ENCODE measurements at regions not wholly inside any gene's neighbourhood (a gene's known extent, or its start where the extent isn't known, plus 50 kb on each side); places are given as distances from the start of the nearest gene placed in this dataset.

DNA sequence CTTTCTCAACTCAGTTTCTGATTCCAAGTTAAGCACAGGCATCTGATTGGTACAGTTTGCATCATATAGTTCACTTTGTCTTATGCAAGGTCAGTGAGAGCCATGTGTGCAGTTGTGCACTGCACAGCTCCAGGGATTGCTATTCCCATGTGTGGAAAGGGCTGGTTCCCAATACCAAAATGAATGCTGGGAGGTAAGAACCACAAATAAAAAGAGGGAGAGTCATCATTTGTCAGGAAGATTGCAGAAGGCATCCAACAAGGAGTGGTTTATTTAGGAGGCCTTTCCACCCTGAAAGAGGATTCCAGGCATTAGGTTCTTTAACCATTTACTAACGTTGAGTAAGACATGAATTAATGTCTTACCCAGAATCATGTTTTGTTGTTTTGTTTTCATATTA, 141.2 kb upstream of the ST6GAL2 start:
- no peak for DNase-seq (ENCODE audit: unreplicated experiment)
- Mint-ChIP-seq H3K4me1 (ENCODE audit: insufficient read depth, unreplicated experiment) (peaks cover 5% of the 10 kb centered on the region), H3K27ac (ENCODE audit: low read depth, unreplicated experiment) (no peak overlapping the region), H3K36me3 (ENCODE audit: insufficient read depth, unreplicated experiment) (no peaks in the 10 kb centered on the region), H3K4me3 (ENCODE audit: unreplicated experiment) (no peak overlapping the region), H3K27me3 (ENCODE audit: insufficient read depth, unreplicated experiment) (no peaks in the 10 kb centered on the region), H3K9me3 (ENCODE audit: unreplicated experiment) (peaks cover 10% of the 10 kb centered on the region)
- CTCF ChIA-PET = interaction anchor here (0.6 kb wide), 1 partner anchor 530 kb away, joined by 3 read pairs; no protein-coding TSS in a partner anchor
- POLR2A ChIA-PET = no interaction called here
- intact Hi-C loops (cut with micrococcal nuclease) = no loop called here
- BruUV-seq (replicated peaks) = no TSS peak
- no peak for TF ChIP-seq CTCF (IDR thresholded peaks at IDR 0.05; ENCODE audit: unreplicated experiment)

DNA sequence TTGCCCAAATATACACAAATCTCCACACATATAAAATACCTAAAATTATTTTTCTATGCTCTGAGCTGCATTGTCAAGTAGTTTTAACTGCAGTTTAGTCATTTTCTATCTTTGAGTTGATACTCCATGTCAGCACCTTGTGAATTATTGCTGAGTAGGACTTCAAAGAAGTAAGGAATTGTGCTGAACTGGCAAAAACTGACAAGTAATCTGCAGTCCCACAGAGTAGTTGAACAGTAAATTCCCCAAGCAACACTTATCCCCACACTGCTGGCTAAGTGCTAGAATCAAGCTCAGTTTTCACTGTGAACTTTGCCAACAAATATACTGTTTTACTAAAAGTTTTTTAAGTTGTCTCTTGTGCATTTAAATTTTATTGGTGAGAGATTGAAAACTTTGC, 141.8 kb upstream of the ST6GAL2 start:
- no peak for DNase-seq (ENCODE audit: unreplicated experiment)
- H3K27me3 Mint-ChIP-seq (ENCODE audit: insufficient read depth, unreplicated experiment) = no peaks in the 10 kb centered on the region
- H3K27ac Mint-ChIP-seq (ENCODE audit: low read depth, unreplicated experiment) = no peak overlapping the region
- no peaks in the 10 kb centered on the region for H3K36me3 Mint-ChIP-seq (ENCODE audit: insufficient read depth, unreplicated experiment)
- intact Hi-C loops (cut with micrococcal nuclease) = no loop called here
- POLR2A ChIA-PET = no interaction called here
- no TSS peak for BruUV-seq (replicated peaks)
- peaks cover 5% of the 10 kb centered on the region for H3K4me1 Mint-ChIP-seq (ENCODE audit: insufficient read depth, unreplicated experiment)
- H3K4me3 Mint-ChIP-seq (ENCODE audit: unreplicated experiment) = no peak overlapping the region
- no peak for TF ChIP-seq CTCF (IDR thresholded peaks at IDR 0.05; ENCODE audit: unreplicated experiment)
- CTCF ChIA-PET = no interaction called here
- peaks cover 10% of the 10 kb centered on the region for H3K9me3 Mint-ChIP-seq (ENCODE audit: unreplicated experiment)

DNA sequence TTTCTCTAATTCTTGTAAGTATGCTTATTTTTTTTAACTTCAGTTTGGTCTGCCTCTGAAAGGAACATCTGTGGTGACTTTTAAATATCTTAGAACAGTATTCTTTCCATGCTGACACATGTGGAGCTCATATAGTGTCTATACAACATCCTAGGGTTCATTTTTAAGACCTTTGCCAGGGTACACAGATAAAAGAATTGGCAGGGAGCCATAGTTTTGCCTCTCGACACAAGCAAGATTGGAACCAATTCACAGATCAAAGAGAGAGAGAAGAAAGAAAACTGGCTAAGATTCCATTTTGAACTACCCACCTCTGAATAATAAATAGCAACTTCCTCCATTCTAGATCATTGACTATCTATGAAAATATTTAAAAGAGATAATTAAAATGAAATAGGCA, 142.7 kb upstream of the ST6GAL2 start:
- intact Hi-C loops (cut with micrococcal nuclease) = no loop called here
- no peak for DNase-seq (ENCODE audit: unreplicated experiment)
- H3K36me3 Mint-ChIP-seq (ENCODE audit: insufficient read depth, unreplicated experiment) = no peaks in the 10 kb centered on the region
- H3K27ac Mint-ChIP-seq (ENCODE audit: low read depth, unreplicated experiment) = no peak overlapping the region
- no peak overlapping the region for H3K4me3 Mint-ChIP-seq (ENCODE audit: unreplicated experiment)
- POLR2A ChIA-PET = no interaction called here
- H3K9me3 Mint-ChIP-seq (ENCODE audit: unreplicated experiment) = peaks cover 10% of the 10 kb centered on the region
- CTCF ChIA-PET = no interaction called here
- H3K27me3 Mint-ChIP-seq (ENCODE audit: insufficient read depth, unreplicated experiment) = no peaks in the 10 kb centered on the region
- no peak for TF ChIP-seq CTCF (IDR thresholded peaks at IDR 0.05; ENCODE audit: unreplicated experiment)
- BruUV-seq (replicated peaks) = no TSS peak
- H3K4me1 Mint-ChIP-seq (ENCODE audit: insufficient read depth, unreplicated experiment) = peaks cover 5% of the 10 kb centered on the region

GRCh38 chr2:107036293-107036692, 150.3 kb upstream of the ST6GAL2 start:
- H3K36me3 Mint-ChIP-seq (ENCODE audit: insufficient read depth, unreplicated experiment) = no peaks in the 10 kb centered on the region
- H3K27ac Mint-ChIP-seq (ENCODE audit: low read depth, unreplicated experiment) = no peak overlapping the region
- ChIA-PET POLR2A (no interaction called here), CTCF (no interaction called here)
- no peaks in the 10 kb centered on the region for H3K27me3 Mint-ChIP-seq (ENCODE audit: insufficient read depth, unreplicated experiment)
- TF ChIP-seq CTCF (IDR thresholded peaks at IDR 0.05; ENCODE audit: unreplicated experiment) = no peak
- DNase-seq (ENCODE audit: unreplicated experiment) = no peak
- BruUV-seq (replicated peaks) = no TSS peak
- intact Hi-C loops (cut with micrococcal nuclease) = no loop called here
- no peaks in the 10 kb centered on the region for H3K4me1 Mint-ChIP-seq (ENCODE audit: insufficient read depth, unreplicated experiment)
- H3K4me3 Mint-ChIP-seq (ENCODE audit: unreplicated experiment) = no peak overlapping the region
- H3K9me3 Mint-ChIP-seq (ENCODE audit: unreplicated experiment) = peaks cover 15% of the 10 kb centered on the region

All from MCF 10A (cell line).